ENCODE measurements at regions not wholly inside any gene's neighbourhood (a gene's known extent, or its start where the extent isn't known, plus 50 kb on each side); places are given as distances from the start of the nearest gene placed in this dataset.

DNA sequence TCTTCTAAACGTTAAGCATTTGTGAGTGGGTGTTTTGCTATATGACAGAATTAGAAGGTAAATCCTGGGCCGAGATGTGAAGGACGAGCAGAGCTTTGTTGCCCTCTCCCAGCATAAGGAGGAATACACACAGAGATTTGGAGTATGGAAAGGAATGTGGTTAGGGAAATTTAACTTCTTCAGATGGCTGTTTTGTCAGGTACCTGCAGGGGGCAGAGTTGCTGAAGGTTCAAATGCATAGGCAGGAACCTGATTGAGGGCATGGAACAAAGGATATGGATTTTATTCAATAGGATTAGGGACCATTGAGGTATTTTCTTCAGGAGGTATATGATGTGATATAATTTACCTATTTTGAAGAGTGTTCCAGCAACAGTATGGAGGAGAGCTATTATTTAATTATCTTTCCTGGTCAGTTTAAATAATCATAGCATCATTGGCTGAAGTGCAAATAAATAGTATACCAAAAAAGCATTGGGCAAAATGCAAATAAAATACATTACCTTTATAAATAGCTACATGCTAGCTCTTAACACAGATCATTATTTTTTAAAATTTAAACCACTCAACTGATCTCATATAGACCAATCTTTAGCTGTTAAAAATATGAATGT is 143.6 kb downstream of the SLIT2 start:
- DNase-seq (ENCODE audit: low read depth), result peak; percentile 52

DNA sequence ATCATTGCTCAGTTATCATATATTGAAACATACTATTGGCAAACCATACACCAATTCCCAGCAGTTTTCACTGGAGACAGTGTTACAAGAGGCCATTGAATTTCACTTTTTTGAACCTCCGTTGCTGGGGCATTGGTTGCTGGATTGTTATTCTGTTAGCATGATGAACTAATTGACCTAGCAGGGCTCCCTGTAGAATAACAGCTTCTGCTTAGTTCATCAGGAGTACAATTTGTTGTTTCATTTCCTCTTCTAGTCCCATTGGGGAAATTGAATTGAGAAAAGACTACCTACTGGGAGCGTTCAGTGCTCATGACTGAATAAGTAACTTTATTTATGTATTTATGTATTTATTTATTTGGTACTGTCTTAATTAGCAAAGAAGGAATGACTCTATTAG is 151.6 kb downstream of the SLIT2 start:
- DNase-seq (ENCODE audit: low read depth), result no peak

DNA sequence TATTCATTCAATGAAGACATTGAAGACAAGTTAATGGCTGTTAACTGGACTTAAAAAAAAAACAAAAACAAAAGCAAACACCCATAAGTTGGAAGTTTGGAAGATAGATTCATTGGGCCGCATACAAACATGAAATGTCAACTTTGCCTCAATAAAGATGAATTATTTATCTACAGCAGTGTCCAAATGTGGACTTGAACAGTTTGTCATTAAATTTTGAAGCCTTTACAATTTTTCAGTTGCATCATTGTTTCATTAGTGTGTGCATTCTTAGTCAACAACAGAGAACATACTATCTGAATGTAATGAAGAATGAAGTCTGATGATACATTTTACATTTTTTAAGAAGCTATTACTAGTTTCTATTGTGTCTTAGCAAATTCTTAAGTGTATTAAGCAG is 152.1 kb downstream of the SLIT2 start:
- no peak for DNase-seq (ENCODE audit: low read depth)

DNA sequence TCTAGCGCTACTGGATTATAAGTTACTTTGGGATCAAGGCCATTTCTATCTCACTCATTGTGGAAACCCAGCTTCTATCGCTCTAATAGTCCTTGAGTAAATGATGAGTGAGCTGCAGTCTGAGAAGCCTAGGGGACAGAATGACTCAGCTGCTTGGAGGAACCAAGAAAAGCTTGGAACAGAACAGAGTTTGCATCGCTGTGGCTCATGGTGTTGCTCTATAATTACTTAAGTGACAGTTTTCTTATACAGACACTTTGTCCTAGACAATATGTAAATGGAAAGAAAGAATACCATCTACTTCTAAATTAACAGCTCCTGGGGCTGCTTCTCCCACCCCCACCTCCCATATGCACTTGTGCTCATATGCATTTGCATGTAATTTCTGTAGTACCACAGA is 156.9 kb downstream of the SLIT2 start:
- DNase-seq (ENCODE audit: low read depth), result no peak

DNA sequence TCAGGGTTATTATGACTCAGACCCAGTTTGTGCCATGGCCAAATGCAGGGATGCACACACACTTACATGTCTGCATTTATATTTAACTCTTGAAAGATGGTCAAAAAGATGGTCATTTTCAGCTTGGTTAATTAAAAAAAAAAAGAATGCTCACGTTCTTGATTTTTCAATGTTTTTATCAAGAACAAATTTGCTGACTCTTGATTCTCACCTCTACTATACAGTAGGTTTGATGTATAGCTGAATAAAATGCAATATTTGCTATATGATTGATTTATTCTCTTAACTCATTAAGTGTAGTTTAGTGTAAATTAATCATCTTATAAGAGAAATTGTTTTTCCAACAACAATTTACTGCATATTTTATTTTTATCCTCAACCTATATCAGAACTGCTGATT is 160.4 kb downstream of the SLIT2 start:
- DNase-seq (ENCODE audit: low read depth), result no peak

DNA sequence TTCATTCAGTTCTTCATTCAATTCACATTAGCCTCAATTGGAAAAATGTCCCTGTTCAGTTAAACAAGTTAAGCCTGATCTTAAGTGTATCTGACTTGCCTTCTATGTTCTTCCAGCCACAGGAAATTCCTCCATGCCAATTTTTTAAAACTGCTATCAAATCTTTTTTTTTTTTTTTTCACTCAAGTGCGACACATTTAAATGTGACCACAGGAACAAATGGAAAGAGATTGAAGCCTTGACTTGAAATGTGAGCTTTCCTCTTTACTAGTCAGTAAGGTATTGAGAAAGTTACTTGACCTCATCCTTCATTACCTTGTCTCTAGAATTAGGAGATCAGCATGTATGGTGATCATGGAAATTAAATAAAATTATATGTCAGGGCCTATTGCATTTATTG is 165.1 kb downstream of the SLIT2 start:
- no peak for DNase-seq (ENCODE audit: low read depth)

DNA sequence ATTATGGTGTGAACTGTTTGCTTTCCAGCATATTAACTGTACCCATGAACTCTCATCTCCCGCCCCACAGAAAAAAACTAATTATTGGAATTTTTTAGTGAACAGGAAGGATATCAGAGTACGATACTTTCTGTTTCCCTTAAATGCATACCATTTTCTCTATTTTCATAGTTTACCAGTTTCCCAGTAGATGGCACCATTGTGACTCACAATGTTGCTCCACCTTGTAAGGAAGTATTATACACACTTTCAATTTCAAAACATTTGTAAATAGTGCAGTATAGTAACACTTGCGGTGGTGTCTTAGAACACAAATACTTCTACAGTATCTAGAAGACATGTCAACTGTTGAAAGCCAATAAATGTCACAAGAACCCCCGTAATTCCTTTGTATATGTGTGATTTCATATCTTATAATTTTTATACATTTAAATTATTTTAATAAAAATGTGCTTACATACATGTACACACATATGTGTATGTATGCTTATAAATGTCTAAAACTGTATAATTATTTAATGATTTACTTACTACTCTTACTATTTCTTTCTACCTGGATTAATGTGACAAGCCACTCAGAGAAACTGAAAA is 167.3 kb downstream of the SLIT2 start:
- DNase-seq (ENCODE audit: low read depth), result peak; percentile 48

DNA sequence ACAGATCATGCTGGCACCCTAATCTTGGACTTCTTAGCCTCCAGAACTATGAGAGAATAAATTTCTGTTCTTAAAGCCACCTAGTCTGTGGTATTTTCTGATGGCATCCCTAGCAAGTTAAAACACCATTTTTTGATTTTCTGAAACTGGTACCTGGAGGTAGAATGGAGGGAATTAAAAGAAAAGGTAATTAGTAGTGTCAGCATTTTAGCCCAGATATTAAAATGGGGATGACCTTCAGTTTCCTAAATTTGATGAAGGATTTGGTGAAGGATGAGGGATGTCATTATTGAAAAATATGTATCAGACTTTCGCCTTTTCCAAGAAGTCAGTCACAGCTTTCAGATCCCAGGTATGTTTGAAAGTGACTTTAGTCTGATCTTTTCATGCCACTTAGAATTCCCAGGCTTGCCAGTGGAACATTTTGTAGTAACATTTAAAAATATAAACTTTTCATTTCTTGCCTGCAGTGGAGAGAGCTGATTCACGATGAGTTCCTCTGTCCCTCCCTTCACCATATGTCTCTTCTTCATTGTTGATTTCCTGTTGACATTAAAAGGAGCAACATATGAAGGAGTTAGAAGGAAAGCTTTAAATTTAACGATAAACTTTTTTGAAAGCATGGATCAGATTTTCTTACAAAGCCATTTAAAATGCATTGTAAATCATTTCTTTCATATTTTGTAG is 169.4 kb downstream of the SLIT2 start:
- DNase-seq (ENCODE audit: low read depth), result no peak

DNA sequence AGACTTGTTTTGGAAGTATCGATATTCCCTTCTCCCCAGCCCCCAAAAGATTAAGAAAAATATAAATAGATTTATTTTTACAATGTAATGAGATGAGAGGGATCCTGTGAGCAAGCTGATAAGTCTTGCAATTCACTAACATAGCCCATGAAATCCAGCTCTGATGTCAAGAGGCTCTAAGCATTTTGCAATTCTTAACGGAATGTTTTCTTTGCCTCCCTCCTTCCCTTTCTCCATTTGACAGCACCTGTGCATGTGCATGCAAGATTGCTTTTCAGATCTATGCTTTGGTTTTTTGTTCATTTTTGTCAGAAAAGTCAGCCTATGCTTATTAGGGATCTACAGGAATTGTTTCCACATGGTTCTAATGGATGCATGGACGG is 169.9 kb downstream of the SLIT2 start:
- no peak for DNase-seq (ENCODE audit: low read depth)

DNA sequence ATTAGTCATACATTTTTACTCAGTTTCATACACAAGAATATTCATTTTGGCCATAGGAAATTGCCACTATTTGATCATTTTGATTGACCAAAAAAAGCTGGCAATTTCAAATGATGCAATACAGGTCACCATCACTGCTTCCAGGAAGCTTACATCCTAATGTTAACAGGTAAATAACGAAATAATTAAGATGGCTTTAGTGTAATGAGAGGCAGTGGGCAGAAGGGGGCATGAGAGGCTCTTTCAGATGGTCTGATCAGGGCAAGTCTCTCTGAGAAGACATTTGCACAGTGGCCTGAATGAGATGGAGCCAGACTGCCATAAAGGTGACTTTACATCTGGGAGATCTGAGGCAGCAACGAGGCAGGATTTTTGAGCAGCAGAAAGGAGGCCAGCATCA is 170.7 kb downstream of the SLIT2 start:
- DNase-seq (ENCODE audit: low read depth), result peak; percentile 65

DNA sequence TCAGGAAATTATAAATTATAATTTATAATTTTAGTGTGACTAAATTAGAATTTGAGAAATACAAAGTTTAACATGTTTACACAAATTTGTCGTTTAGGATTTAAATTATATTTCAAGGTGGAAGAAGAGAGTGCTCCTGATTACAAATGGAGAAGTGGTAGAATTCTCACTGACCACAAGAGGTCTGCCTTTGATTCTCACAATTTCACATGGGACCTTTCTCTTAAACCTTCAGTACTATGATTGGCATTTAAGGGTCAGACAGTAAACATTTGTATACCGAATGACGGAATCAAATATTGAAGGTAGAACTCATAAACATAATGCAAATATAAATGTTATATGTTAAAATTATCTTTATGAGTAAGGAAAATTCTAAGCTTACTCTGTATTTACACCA is 171.7 kb downstream of the SLIT2 start:
- DNase-seq (ENCODE audit: low read depth), result no peak

DNA sequence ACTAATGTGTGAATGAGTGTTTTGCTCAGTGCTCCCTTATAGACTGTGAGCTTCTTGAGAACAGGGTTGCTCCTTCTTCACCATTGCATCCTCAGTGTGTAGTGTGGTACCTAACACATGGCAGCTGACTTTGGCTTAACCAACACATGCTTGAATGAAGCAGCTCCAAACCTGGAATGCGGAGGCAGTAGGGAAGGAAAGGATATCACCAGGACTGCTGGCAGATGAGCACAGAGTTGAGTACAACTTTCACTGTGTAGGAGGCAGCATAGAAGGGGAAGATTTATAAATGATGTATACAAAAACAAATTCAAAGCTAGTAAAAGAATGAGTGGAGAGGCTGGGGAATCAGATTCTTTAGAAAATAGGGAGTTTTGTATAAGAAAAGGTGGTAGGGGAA is 174.3 kb downstream of the SLIT2 start:
- no peak for DNase-seq (ENCODE audit: low read depth)

DNA sequence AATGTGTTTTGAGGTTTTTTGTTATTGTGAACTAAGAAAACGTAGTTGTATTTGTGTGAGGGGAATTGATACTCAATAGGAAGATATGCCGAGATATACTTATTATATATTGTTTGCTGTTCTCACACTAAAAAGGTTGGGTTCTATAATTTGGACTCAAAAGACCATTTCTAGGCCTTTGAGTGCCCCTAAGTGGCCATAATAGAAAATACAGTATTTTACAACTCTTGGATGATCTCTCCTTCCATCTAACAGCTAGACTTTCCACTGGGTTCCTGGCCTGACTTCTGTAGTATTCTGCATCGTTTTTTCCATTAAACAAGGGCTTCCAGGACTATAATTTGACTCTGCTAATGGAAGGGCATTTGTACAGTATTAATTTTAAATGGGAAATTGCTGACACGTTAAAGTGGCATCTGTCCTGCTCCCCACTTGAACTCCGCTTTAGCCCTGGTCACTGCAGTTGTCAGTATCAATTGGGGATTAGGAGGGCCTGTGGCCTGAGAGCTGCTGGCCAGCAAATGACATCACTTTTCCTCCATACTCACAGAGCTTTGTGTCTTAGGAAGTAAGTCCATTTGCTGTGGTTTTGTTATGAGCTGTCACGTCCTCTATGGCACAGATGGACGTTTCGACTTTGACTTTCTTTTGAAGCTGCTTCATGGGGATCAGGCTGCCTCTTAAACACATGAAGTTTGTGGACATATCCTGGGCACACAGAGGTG is 176.9 kb downstream of the SLIT2 start:
- peak; percentile 64 for DNase-seq (ENCODE audit: low read depth)

DNA sequence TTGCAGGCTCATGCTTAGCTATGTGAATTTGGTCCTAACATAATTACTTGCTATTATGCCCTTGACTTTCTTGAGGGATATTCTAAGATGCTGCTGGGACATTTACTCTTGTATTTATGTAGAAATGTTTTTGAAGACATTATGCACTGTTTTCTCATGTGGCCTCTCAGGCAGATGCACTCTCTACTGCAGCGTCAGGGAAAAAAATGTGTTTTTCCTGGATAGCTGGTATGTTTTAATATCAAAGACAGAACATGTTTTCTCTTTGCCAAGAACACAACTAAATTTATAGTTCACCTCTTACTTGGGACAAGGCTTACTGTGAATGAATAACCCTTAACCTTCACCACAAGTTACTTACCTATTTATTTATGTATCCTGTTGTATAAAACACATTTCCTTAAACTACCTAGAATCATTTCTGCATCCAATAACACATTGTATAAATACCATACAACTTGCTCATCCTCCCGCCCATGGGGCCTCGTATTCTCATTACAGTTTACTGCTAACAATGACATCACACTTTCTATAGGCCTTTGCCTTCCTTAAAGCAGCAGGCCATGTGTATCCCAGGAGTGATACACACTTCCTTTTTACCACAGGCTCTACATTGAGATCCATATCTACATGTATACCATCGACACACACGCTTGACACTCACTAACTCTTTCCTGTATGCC is 178.7 kb downstream of the SLIT2 start:
- DNase-seq (ENCODE audit: low read depth), result no peak

DNA sequence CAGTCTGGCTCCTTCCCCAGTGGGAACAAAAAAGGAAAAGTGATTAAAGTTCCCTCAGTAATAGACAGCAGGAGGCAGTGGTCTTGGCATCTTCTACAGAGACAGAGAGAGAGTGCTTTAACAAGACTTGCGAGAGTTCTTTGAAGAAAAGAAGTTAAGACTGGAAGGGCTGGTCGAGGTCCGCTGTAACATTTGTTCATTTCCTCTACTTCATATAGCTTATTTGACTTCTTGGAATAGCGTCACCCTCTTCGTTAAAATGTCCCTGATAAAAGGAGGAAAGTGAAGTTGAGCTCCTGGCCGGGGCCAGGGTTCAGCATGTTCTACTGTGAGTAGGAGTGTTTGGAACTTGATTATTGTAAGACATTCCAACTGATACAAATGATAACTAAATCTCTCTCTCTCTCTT is 179.8 kb downstream of the SLIT2 start:
- DNase-seq (ENCODE audit: low read depth), result no peak

DNA sequence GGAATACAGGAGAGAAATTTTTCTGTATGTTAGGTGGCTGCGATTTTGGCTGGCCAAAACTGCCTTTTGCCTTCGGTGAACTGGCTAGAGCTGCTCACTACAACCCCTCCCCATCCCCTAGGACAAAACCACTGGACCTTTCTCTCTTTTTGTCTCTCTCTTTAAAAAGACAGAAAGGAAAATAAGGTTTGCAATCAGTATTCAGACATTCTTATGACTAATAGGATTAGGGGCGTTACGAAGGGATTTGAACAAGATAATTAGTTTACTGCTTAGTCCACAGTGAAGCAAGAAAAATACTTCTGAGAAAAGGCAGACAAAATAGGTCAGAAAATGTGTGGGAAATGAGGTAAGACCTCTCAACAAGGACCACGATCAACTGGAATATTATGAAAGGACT is 180.4 kb downstream of the SLIT2 start:
- no peak for DNase-seq (ENCODE audit: low read depth)

DNA sequence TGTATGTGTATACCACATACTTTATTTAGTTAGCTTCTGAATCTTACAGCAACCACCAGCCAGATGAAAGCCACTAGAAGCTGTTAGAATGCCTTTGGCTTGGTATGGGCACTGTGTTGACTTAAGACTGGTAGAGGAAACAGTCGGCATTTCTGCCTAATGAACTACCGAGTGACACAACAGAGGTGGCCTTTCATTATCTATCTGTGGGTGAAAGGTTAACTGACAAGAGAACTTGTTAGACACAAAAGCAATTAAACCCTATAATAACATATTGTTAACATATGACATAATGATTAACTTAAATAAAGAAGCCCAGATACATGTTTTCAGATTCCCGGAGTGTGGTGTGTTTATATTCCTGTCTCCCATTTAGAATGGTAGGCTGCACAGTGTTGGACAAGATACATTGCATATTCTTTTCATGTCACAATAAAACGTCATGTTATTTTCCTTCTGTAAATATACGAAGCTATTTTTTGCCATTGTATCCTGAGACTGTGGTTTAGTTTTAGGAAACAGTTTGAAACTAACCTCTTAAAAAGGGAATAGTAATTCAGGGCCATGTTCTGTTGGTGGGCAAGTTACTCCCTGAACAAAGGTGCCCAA is 181.5 kb downstream of the SLIT2 start:
- DNase-seq (ENCODE audit: low read depth), result no peak

DNA sequence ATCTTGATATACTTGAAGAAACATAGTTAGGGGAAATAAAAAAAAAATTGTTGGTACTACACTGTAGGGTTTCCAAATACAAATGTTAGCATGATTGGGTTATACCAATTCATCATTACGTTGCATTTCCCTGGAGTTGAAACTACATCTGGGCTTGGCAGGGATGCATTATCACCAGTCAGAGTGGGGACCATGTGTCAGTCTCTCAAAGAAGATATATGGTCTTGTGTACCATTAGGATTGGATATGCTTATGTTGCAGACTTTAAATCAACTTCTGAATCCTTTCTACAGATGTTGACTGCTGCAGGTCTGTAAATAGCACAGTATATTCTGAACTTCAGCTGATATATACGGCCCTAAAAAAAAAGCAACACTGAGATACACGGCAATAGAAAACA is 188.5 kb downstream of the SLIT2 start:
- no peak for DNase-seq (ENCODE audit: low read depth)

DNA sequence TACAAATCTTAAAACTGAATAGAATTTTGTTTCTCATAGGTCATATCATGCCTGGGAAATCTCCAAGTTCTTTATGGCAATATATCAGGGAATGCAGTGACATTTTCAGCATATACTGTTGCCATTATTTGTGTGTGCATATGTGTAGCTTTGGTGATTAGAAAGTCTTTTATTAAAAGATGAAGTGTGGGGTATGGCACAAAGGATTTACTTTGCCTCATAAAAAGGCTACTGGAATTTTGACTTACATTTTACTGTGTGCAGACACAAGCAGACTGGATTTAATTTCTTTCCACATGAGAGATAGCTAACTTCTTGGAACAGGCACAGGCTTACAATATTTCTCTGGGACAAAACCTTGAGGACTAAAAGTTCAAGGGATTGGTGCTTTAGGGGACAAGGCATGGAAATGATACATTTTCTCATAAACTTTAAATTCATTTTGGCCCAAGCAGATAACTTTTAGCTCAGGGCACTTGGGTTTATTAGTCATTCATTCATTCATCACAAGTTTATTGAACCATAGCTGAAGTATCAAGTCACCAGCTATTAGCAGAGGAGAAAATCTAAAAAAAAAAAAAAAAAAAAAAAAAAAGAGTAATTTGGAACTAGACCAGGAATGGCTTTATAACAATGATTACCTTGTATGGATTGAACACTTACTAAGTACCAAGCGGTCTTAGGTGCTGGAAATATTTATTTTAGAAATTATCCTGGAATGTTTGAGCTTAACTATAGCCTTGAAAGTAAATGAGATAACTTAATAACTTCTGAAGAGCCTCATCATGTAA is 191.5 kb downstream of the SLIT2 start:
- DNase-seq (ENCODE audit: low read depth), result no peak

DNA sequence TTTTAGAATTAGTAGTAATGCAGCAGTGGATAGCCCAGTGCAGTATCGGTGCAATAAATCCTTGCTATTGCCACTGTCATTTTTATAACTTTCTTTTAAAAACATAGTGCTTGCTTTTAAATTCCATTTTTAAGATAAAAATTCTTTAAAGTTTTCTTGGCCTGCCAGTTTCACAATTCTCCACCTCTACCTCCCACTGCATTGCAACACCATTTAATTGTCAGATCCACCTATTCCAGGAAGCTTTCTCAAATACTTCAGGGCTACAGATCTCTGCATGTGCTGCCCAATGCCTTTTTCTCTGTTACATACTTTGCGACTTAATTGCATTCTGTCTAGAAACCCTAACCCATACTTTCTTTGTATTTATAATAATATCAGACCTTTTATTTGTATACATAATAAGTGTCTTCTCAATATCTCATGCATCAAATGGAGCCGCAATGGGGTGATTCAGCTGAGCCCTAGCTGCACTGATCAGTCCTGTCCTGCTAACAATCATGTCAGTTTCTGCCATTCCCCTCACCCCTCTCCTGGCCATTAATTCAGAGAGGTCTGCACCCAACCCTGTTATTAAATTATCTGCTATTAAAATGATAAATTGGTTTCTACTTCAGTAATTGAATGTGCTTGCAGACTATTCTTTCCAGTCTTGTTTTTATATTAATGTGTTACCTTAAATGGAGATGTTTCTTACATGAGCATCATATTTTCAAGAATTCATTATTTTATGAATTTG is 193.1 kb downstream of the SLIT2 start:
- DNase-seq (ENCODE audit: low read depth), result no peak
